Stimulated activated CD8-positive, alpha-beta memory T cell treated with anti-CD3 and anti-CD28 coated beads, Interleukin-4, amount 100 ng/mL, for 24 hours (primary cell): ENCODE measurements at regions not wholly inside any gene's neighbourhood (a gene's known extent, or its start where the extent isn't known, plus 50 kb on each side); places are given as distances from the start of the nearest gene placed in this dataset.
A peak's percentile ranks its signal among the peaks of the same experiment; 100 is the strongest.

Source experiments
- DNase-seq: peaks from one replicate; pipeline ENCODE4 v3.0.0-alpha.2; 2020; ENCODE audit warnings: low read depth

DNA sequence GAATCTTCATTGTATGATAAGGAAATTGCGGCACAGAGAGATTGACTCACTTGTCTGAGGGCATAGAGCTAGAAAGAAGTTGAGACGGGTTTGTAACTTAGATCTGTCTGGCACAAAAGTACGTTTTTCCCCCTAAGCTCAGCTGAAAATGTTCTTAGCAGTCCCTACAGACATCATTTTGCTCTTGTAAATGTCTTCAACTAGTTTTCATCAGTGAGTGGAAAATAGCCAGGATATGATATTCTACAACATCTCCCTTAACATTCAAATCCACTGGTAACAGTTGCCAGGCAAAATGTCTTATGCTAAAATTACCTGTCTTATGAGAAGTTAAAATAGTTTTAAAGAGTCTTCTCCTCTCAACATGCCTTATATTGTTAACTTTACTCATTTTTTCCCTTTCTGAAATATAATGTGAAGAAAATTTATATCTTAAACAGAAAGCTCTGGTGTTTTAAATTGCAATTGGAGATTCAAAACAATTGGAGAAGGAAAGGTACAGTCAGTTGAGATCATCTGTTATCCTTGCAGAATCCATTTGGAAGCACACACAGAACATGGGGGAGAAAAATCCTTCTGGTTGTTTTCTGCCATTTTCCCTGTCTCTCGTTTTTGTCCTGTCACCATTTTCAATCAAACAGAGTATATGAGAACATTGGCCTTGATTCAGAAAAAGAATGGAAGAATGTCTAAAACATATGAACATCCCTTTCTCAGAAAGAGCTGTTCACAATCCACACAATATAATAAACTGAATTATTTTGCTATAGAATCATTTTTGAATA, 255.0 kb downstream of the TRIB2 start:
- no peak for DNase-seq

- no peak for DNase-seq
Observed at GRCh38 chr2:12978066-12978835, 261.5 kb downstream of the TRIB2 start.

DNA sequence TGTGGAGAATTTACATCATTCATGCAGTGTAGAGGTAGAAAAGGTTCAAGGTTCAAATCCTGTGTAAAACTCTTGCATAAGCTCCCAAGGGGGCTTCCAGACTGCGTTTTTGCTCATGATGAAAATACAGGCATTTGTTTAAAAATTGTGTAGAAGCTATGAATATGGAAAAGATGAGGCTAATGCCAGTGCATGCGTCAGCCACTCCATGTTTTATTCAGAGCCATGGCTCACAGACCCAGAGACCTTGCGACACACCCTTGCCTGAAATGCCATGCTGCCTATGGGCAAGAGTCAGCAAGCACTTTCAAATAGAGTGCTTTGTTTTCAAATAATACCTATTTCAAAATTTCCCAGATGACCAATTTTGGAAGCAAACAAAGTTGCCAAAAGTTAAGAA, 262.3 kb downstream of the TRIB2 start:
- DNase-seq, result no peak

DNA sequence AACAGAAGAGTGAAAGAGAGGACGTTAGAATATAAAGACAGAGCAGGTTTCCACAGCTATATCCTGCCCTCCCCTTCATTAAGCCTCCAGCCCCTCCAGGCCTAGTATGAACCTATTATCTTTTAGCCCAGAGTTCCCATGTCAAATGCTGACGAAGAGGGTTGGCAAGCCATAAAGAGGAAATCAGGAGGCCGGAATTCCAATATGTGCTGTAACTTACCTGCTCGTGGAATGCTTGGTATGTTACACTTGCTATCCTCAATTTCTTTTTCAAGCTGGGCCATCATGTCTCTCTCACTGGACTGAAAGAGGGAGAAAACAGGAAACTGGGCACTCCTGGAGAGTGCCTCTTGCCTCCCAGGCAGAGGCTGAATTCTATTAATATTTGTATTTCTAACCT, 264.1 kb downstream of the TRIB2 start:
- DNase-seq, result no peak

GRCh38 chr2:12982149-12982584, 265.4 kb downstream of the TRIB2 start:
- DNase-seq, result no peak

DNA sequence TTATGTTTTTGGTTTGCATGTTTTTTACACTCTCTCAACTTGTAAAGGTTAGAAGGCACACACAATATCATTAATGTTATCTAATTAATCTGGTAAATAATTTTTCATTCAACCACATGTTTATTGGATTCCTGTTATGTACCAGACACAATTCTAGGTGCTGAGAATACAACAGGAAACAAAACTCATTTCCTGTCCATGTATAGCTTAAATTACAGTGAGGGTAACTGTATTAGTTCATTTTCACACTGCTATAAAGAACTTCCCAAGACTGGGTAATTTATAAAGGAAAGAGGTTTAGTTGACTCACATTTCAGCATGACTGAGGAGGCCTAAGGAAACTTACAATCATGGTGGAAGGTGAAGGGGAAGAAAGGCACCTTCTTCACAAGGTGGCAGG, 270.5 kb downstream of the TRIB2 start:
- no peak for DNase-seq

DNA sequence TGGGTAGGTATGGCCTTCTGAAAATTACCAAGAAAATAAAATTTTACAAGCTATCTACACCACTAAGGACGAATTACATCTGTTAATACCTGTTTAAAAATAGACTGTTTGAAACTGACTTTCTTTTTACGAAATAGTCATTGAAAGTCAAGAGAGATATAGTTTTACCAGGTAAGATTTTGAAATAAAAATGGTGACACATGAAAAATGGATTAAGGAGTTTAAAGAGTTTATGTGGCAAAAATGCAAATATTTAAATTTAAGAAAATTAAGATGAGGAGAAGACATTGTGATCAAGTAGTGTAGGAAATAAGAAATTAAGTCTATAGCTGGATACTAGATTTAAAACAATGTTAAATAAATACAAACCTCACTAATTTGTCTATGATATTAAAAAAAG, 271.5 kb downstream of the TRIB2 start:
- no peak for DNase-seq

- no peak for DNase-seq
Observed at GRCh38 chr2:12990523-12990922, 273.8 kb downstream of the TRIB2 start.

DNA sequence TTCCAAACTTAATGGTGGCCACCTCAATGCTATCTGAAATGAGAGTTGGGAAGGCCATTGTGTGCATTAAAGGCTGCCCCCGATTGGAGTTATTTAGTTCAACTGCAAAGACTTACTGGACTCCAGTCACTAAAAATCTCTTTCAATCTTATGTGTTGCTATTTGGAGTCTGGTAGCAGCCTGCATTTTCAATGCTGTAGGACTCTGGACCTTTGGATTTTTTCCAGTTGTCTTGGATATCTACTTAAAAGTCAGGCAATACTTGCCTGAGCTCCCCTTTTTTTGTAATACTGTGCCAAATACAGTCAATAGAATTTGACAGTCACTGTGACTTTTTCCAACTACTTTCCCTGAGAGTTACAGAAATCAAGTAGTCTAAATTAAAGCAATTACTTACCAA, 281.9 kb downstream of the TRIB2 start:
- DNase-seq, result no peak

DNA sequence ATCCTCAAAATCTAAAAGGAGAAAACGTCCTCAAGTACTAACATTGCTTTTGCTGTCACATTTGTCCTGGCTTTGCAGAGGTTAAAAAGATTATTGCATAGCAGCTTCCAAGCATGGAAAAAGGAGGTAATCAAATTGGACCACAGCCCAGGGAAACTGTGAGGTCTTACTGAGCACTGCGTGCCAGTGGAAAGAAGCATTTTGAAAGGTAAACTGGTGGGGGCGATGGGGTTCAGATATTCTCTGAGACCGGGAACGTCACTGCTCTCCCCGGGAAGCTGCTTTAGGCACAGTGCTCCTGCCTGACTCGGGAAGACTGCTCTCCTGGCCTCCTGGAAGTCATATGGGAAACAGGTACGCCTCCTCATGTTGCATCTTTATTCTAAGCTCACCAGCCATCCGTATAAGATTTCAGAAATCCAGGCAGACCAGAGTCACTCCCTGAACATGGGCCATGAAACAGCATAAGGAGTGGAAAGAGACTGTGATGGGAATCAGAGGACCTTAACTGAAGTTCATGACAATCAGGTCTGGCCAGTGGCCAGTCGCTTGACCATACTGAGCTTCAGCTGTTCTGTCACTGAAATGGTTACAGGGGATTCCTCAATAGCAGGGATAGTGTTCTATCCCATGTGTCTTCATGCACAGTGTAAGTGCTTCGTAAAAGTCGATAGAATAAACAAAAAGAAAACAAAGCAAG, 284.1 kb downstream of the TRIB2 start:
- DNase-seq, result no peak

DNA sequence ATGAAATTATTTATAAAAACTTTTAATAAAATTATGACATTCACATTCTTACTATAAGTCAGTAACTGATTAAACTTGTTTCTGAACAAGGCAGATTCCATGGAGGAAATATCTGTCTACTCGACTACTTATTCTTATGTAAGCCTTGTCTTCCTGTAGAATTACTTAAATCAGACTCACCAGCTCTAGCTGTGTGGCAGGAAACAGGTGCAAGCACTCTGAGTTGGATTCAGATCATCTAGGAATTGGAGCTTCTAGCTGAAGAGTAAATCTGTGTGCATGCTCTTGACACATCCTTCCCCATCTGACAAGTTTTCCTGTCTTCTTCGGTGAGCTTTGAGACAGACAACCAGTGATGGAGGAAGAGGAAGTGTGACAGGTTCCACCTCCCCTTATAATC, 284.7 kb downstream of the TRIB2 start:
- DNase-seq, result no peak

GRCh38 chr2:13002536-13003331, 286.0 kb downstream of the TRIB2 start:
- DNase-seq, result no peak

- no peak for DNase-seq
Observed at GRCh38 chr2:13003500-13003899, 286.8 kb downstream of the TRIB2 start.

GRCh38 chr2:13005048-13005447, 288.3 kb downstream of the TRIB2 start:
- DNase-seq, result no peak

- DNase-seq, result no peak
Observed at GRCh38 chr2:13005761-13006335, 289.1 kb downstream of the TRIB2 start.

GRCh38 chr2:13006426-13006825, 289.7 kb downstream of the TRIB2 start:
- no peak for DNase-seq

DNA sequence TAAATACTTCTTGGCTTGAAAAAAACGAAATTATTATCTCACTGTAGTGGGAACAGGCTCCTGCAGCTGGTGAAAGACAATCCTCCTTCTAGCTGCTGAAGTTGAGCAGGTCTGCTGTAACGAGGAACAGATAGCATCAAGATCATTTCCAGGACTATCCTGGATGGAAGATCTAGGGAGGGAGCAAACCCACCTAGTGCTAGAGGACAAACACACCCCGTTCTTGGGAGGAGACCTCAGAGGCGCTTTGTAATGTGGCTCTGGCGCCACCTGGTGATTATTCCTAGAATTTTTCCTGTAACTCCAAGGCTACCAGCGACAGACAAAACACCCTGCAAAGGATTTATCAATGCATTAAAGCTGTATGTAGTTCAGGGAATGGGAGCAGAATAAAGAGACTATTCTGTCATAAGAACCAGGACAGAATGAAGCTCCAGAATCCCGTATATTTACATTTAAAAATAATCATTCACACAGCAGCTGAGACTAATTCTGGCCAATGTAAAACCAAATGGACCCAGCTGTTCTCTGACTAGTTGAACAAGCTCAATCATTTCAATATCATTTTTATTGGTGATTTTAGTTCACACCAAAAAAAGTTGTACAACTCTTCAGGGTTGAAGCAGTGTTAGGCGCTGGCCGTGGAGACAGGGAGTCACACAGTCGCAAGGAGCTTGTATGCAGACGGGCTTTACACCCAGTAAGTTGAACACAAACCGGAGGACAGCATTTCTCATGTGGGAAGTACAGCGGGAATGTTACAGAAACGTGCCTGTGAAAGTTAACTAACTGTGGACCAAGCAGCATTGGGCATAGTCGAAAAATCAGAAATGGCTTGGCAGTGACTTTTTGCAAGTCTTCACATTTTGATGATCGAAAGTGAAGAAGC, 290.3 kb downstream of the TRIB2 start:
- DNase-seq, result peak; percentile 40

DNA sequence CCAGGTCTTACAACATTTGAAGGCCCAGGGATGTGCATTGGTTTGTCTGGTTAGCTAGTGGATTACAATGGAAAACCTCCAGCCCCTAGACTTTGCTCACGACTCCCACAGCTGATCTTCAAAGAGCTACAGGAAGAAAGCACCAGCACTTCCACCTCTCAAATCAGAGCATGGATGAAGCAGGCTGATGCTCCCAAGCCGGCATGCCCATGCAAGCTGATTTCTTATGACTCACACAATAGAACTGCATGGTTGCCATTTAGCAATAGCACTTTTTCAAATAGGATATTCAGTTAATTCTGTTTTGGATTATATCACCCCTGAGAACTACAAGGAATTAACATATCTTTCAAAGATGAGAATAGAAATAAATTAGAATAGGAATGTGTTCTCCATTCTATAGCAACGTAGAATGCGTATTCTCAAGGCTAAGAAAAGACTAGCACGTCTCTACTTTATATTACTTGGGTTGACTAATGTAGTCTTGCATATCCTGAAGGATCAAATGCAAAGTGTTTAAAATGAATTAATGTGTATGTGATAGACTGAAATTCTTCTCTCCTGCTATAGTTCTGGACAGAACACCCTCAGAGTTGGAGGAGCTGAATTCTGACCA, 292.4 kb downstream of the TRIB2 start:
- no peak for DNase-seq

GRCh38 chr2:13010283-13010682, 293.5 kb downstream of the TRIB2 start:
- DNase-seq, result no peak

DNA sequence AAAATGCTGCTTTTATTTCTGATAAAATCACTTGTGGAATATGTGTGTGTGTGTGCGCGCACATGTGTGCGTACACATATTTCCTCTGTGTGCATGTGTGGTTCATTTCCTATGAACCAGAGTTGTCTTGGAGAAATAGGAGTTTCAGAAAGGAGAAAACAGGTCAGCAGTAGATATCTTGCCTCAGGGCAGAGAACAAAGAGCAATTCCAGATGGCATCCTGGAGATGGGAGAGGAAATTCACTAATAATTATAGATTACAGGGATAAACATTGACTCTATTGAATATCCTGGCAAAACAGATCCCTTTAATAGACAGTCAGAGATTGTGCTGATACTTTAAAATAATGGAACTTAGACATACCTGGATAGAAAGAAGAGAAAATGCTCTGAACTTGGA, 298.0 kb downstream of the TRIB2 start:
- no peak for DNase-seq
